IPS-20b (cell line): ENCODE measurements at regions not wholly inside any gene's neighbourhood (a gene's known extent, or its start where the extent isn't known, plus 50 kb on each side); places are given as distances from the start of the nearest gene placed in this dataset.

Experiments
- H3K27ac ChIP-seq: one replicate; pipeline ENCODE4 v1.5.1; 2013; ENCODE audit warnings: low read length
- H3K27me3 ChIP-seq: 2 replicates; pipeline ENCODE4 v1.6.1; 2013; ENCODE audit warnings: mild to moderate bottlenecking, low read length, inconsistent platforms; ENCODE audit not compliant: insufficient read depth
- H3K36me3 ChIP-seq: 2 replicates; pipeline ENCODE4 v1.6.1; 2013; ENCODE audit warnings: low read depth, mild to moderate bottlenecking, inconsistent platforms, low read length, moderate library complexity; ENCODE audit not compliant: insufficient read depth
- H3K4me1 ChIP-seq: 2 replicates; pipeline ENCODE4 v1.6.1; 2013; ENCODE audit warnings: mild to moderate bottlenecking, control low read depth, inconsistent platforms, low read length, moderate library complexity; ENCODE audit not compliant: insufficient read depth
- H3K4me3 ChIP-seq: 2 replicates; pipeline ENCODE4 v1.5.1; 2013; ENCODE audit warnings: mild to moderate bottlenecking, low read length, inconsistent platforms
- H3K9ac ChIP-seq: 2 replicates; pipeline ENCODE4 v1.6.1; 2013; ENCODE audit warnings: low read depth, mild to moderate bottlenecking, inconsistent platforms, low read length, moderate library complexity
- H3K9me3 ChIP-seq: 2 replicates; pipeline ENCODE4 v1.6.1; 2013; ENCODE audit warnings: mild to moderate bottlenecking, low read depth, low read length, inconsistent platforms; ENCODE audit not compliant: insufficient read depth

- Histone ChIP-seq H3K4me3 (no peak overlapping the region), H3K36me3 (no peaks in the 10 kb centered on the region), H3K27me3 (no peaks in the 10 kb centered on the region), H3K9ac (no peak overlapping the region), H3K4me1 (no peaks in the 10 kb centered on the region), H3K9me3 (no peaks in the 10 kb centered on the region), H3K27ac (no peak overlapping the region)
These were observed 345.0 kb downstream of the GXYLT1 start for GRCh38 chr12:41799671-41800070.

- Histone ChIP-seq H3K4me3 (no peak overlapping the region), H3K9me3 (peaks cover 7% of the 10 kb centered on the region; the same call in 1 of the 2 replicates), H3K27me3 (no peaks in the 10 kb centered on the region), H3K4me1 (no peaks in the 10 kb centered on the region), H3K9ac (no peak overlapping the region), H3K27ac (no peak overlapping the region), H3K36me3 (no peaks in the 10 kb centered on the region)
These were observed 348.8 kb downstream of the GXYLT1 start for GRCh38 chr12:41795910-41796309.

- peaks cover 7% of the 10 kb centered on the region; the same call in 1 of the 2 replicates for H3K9me3 ChIP-seq
- no peak overlapping the region for H3K9ac ChIP-seq
- no peak overlapping the region for H3K27ac ChIP-seq
- no peaks in the 10 kb centered on the region for H3K27me3 ChIP-seq
- H3K4me3 ChIP-seq = no peak overlapping the region
- no peaks in the 10 kb centered on the region for H3K4me1 ChIP-seq
- H3K36me3 ChIP-seq = no peaks in the 10 kb centered on the region
These were observed 349.5 kb downstream of the GXYLT1 start for GRCh38 chr12:41795051-41795600.

GRCh38 chr12:41794336-41794735 is 350.3 kb downstream of the GXYLT1 start:
- H3K4me3 ChIP-seq = no peak overlapping the region
- no peak overlapping the region for H3K9ac ChIP-seq
- no peaks in the 10 kb centered on the region for H3K27me3 ChIP-seq
- H3K27ac ChIP-seq = no peak overlapping the region
- H3K36me3 ChIP-seq = no peaks in the 10 kb centered on the region
- H3K9me3 ChIP-seq = peaks cover 7% of the 10 kb centered on the region; the same call in 1 of the 2 replicates
- no peaks in the 10 kb centered on the region for H3K4me1 ChIP-seq

- H3K27ac ChIP-seq = no peak overlapping the region
- no peaks in the 10 kb centered on the region for H3K9me3 ChIP-seq
These were observed 359.7 kb downstream of the GXYLT1 start for GRCh38 chr12:41784957-41785356.

DNA sequence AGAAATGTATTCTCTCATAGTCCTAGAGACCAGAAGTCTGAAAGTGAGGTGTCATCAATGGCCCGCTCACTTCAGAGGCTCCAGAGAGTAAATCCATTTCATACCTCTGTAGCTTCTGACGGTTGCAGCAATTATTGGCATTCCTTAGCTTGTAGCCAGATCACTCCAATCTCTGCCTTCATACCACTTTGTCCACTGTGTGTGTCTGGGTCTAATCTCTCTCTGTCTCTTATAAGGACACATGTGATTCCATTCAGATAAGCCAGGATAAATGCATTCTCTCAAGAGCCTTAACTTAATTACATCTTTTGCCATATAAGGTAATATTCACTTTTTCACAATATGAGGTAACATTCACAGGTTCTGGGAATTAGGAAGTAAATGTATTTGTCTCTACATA is 365.7 kb downstream of the GXYLT1 start:
- no peaks in the 10 kb centered on the region for H3K36me3 ChIP-seq
- H3K9me3 ChIP-seq = no peaks in the 10 kb centered on the region
- H3K27ac ChIP-seq = no peak overlapping the region
- H3K4me3 ChIP-seq = no peak overlapping the region
- H3K9ac ChIP-seq = no peak overlapping the region
- H3K4me1 ChIP-seq = no peaks in the 10 kb centered on the region; the same call in 1 of the 2 replicates
- H3K27me3 ChIP-seq = no peaks in the 10 kb centered on the region

More at GRCh38 chr12:41784957-41785356, 359.7 kb downstream of the GXYLT1 start:
- Histone ChIP-seq H3K27me3 (no peaks in the 10 kb centered on the region), H3K4me1 (no peaks in the 10 kb centered on the region), H3K4me3 (no peak overlapping the region), H3K9ac (no peak overlapping the region), H3K36me3 (no peaks in the 10 kb centered on the region)

GRCh38 chr12:41777064-41777790 is 367.4 kb downstream of the GXYLT1 start:
- Histone ChIP-seq H3K27ac (no peak overlapping the region), H3K4me3 (no peak overlapping the region), H3K4me1 (no peaks in the 10 kb centered on the region; the same call in 1 of the 2 replicates), H3K36me3 (no peaks in the 10 kb centered on the region), H3K27me3 (no peaks in the 10 kb centered on the region), H3K9me3 (no peaks in the 10 kb centered on the region), H3K9ac (no peak overlapping the region)

DNA sequence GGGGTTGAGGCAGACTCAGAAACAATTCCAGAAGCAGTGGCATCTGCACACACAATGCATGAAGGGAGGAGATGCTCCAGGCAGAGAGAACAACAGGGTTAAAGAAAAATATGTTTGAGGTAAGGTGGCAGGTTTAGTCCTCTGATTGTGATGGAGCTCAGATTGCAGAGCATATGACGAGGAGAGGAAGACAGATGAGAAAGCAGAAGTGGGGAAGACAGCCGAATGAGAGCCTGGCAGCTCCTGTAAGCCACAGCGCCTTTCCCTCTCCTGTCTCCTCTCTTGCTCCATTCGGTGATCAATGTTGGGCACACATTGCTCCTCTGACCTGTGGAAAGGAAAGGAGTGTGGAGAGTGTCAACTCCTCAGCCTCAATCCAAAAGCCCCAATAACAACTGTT is 372.2 kb downstream of the GXYLT1 start:
- Histone ChIP-seq H3K9ac (no peak overlapping the region), H3K36me3 (no peaks in the 10 kb centered on the region), H3K27me3 (no peaks in the 10 kb centered on the region), H3K27ac (no peak overlapping the region), H3K4me1 (peaks cover under 1% of the 10 kb centered on the region), H3K4me3 (no peak overlapping the region), H3K9me3 (no peaks in the 10 kb centered on the region)

DNA sequence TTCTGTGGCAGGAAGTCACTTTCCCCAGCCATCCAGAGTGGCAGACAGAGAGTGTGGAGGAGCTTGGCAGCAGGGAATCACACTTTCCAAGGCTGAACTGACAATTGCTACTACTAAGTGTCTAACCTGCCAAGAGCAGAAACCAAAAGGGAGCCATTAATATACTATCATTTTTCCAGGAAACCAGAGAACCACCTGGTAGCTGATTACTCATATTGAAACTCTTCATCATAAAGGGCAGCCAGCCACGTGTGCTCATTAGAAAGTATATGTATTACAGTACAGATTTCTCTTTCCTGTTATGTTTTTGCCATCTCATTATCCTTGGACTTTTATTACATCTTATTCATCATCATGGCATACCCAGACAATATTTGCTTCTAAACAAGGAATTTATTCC is 374.9 kb downstream of the GXYLT1 start:
- H3K4me1 ChIP-seq = peaks cover 6% of the 10 kb centered on the region; the same call in 1 of the 2 replicates
- H3K27ac ChIP-seq = no peak overlapping the region

DNA sequence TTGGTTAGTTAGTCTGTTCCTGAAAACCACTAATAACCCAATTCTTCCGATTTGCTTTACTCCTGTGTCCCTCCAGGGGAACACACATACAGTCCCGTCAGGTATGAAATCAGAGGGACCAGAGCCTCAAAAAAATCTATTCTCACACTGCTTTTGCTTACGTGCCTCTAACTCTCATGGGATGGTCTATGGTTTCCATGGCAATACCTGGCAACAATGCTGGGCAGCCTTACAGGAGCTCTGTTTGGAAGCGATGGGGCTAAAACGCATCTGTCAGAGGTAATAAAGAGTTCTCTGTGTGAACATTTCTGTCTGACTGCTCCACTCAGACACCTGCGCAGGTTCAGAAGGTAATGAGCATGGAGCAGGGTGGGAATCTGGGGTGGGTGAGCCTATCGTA is 376.2 kb downstream of the GXYLT1 start:
- Histone ChIP-seq H3K4me1 (peaks cover 6% of the 10 kb centered on the region; the same call in 1 of the 2 replicates), H3K27ac (no peak overlapping the region), H3K4me3 (no peak overlapping the region), H3K9ac (no peak overlapping the region), H3K27me3 (no peaks in the 10 kb centered on the region), H3K36me3 (no peaks in the 10 kb centered on the region), H3K9me3 (no peaks in the 10 kb centered on the region)

More for the DNA sequence above, 374.9 kb downstream of the GXYLT1 start:
- H3K9me3 ChIP-seq = no peaks in the 10 kb centered on the region
- no peak overlapping the region for H3K4me3 ChIP-seq
- H3K27me3 ChIP-seq = no peaks in the 10 kb centered on the region
- H3K36me3 ChIP-seq = no peaks in the 10 kb centered on the region
- no peak overlapping the region for H3K9ac ChIP-seq

DNA sequence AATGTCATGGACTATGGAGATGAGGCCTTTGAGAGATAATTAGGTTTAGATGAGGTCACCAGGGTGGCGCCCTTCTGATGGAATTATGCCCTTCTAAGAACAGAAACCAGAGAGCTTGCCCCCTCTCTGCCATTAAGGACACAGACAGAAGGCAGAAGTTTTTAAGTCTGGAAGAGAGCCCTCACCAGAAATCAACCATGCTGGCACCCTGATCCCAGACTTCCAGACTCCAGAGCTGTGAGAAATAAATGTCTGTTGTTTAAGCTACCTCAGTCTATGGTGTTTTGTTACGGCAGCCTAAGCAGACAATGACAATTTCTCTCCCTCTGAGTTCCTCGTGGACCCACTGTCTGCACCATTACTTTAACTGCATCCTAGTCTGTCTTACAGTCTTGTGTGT is 382.0 kb downstream of the GXYLT1 start:
- H3K9me3 ChIP-seq = no peaks in the 10 kb centered on the region

DNA sequence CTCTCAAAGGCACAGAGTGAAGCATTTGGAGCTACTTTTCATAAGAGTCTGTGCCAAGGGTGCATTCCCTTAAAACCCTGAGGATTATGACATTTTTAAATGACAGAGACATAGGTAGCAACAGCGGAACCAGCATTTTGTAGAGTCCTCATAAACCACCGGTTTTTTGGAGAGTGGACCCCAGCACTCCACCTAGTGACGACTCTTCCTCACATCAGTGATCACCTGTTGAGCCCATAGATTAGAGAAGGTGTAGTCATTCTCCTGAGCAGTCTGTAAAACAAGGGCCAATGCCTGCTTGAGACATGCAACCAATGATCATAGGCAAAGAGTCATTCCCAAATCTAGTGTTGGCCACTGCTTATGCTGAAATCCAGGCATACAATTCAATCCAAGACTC is 399.1 kb downstream of the GXYLT1 start:
- no peak overlapping the region for H3K4me3 ChIP-seq
- H3K27me3 ChIP-seq = no peaks in the 10 kb centered on the region
- H3K9ac ChIP-seq = no peak overlapping the region

More for the DNA sequence above, 382.0 kb downstream of the GXYLT1 start:
- Histone ChIP-seq H3K9ac (no peak overlapping the region), H3K27me3 (no peaks in the 10 kb centered on the region), H3K36me3 (no peaks in the 10 kb centered on the region), H3K4me1 (peaks cover 6% of the 10 kb centered on the region; the same call in 1 of the 2 replicates), H3K4me3 (no peak overlapping the region), H3K27ac (no peak overlapping the region)

More for the DNA sequence above, 399.1 kb downstream of the GXYLT1 start:
- H3K27ac ChIP-seq = no peak overlapping the region
- H3K9me3 ChIP-seq = no peaks in the 10 kb centered on the region; the same call in 1 of the 2 replicates
- no peaks in the 10 kb centered on the region for H3K4me1 ChIP-seq
- H3K36me3 ChIP-seq = no peaks in the 10 kb centered on the region
